K562 (cell line): ENCODE measurements at regions not wholly inside any gene's neighbourhood (a gene's known extent, or its start where the extent isn't known, plus 50 kb on each side); places are given as distances from the start of the nearest gene placed in this dataset.

Experiments used
- CBFB ChIP-seq: sonication (generic); formaldehyde crosslinking; IDR thresholded peaks from 2 replicates; pipeline ENCODE4 v1.4.0; 2020; ENCODE audit warnings: mild to moderate bottlenecking, missing genetic modification reagents
- CHD2 ChIP-seq: IDR thresholded peaks from 2 replicates; pipeline ENCODE4 v1.6.1; 2011; ENCODE audit warnings: low read depth, low read length
- E2F5 ChIP-seq: sonication (generic); formaldehyde crosslinking; IDR thresholded peaks from 2 replicates; pipeline ENCODE4 v1.8.0; 2022; ENCODE audit warnings: mild to moderate bottlenecking, missing genetic modification reagents
- HNRNPK ChIP-seq: fragments of 200-400 bp; formaldehyde crosslinking; IDR thresholded peaks from one replicate; pipeline ENCODE4 v1.6.1; 2018; ENCODE audit warnings: mild to moderate bottlenecking, low read depth, low read length; ENCODE audit not compliant: poor library complexity, severe bottlenecking
- KLF16 ChIP-seq: IDR thresholded peaks from 2 replicates; pipeline ENCODE4 v1.6.1; 2016; ENCODE audit warnings: antibody characterized with exemption
- NEUROD1 ChIP-seq: fragments of 150-350 bp; IDR thresholded peaks from 2 replicates; pipeline ENCODE4 v1.6.1; 2014; ENCODE audit warnings: borderline replicate concordance, low read length, low read depth; ENCODE audit not compliant: partially characterized antibody
- POLR2G ChIP-seq: fragments of 200-400 bp; formaldehyde crosslinking; IDR thresholded peaks from 2 replicates; pipeline ENCODE4 v1.6.1; 2017; ENCODE audit warnings: low read depth, mild to moderate bottlenecking, antibody characterized with exemption, low read length, moderate library complexity
- RAD21 ChIP-seq, 2 experiments: fragments of 250-450 bp in 1 of 2; fragments of 450-650 bp in 1 of 2; sonication (Bioruptor Pico) in 1 of 2; formaldehyde crosslinking in 1 of 2; IDR thresholded peaks in 1 of 2; conservative IDR thresholded peaks in 1 of 2; 2 replicates each; pipeline versions ENCODE4 v1.4.0 to v1.8.0; 2020 to 2022; ENCODE audit warnings: mild to moderate bottlenecking in 2 of 2, moderate library complexity in 1 of 2
- RCOR1 ChIP-seq, 2 experiments: IDR thresholded peaks; 2 replicates each; pipeline ENCODE4 v1.6.1; 2012; ENCODE audit warnings: low read depth in 2 of 2, low read length in 2 of 2, borderline replicate concordance in 1 of 2, improper control_type of control experiment in 1 of 2
- RREB1 ChIP-seq: fragments of 250-450 bp; sonication (Bioruptor Pico); IDR thresholded peaks from 2 replicates; pipeline ENCODE4 v1.4.0; 2020
- SAFB2 ChIP-seq: fragments of 200-400 bp; formaldehyde crosslinking; IDR thresholded peaks from 2 replicates; pipeline ENCODE4 v1.6.1; 2018; ENCODE audit warnings: borderline replicate concordance, low read length, low read depth, moderate library complexity; ENCODE audit not compliant: severe bottlenecking
- SP1 ChIP-seq: sonication (generic); formaldehyde crosslinking; IDR thresholded peaks from 2 replicates; pipeline ENCODE4 v1.8.1; 2022; ENCODE audit warnings: mild to moderate bottlenecking, missing genetic modification reagents
- TAF1 ChIP-seq: IDR thresholded peaks from 2 replicates; pipeline ENCODE4 v1.6.1; 2011; ENCODE audit warnings: mild to moderate bottlenecking, low read length, moderate library complexity; ENCODE audit not compliant: insufficient read depth, control insufficient read depth, severe bottlenecking; ENCODE audit errors: extremely low read depth
- ZNF830 ChIP-seq: fragments of 250-450 bp; sonication (Bioruptor Pico); IDR thresholded peaks from 2 replicates; pipeline ENCODE4 v1.5.0; 2021; ENCODE audit warnings: mild to moderate bottlenecking

- no peak for TF ChIP-seq TAF1
- TF ChIP-seq CBFB (CRISPR knock-in tag): no peak
- no peak for TF ChIP-seq RREB1 (CRISPR knock-in tag)
- TF ChIP-seq NEUROD1: no peak
- no peak for TF ChIP-seq RAD21 (CRISPR knock-in tag; conservative IDR thresholded peaks at IDR 0.05 in 1 of 2, IDR thresholded peaks at IDR 0.05 in 1 of 2)
- no peak for TF ChIP-seq HNRNPK
- no peak for TF ChIP-seq KLF16
- no peak for TF ChIP-seq SP1 (CRISPR knock-in tag)
- TF ChIP-seq E2F5: no peak
- no peak for TF ChIP-seq SAFB2
- TF ChIP-seq RCOR1 (IDR thresholded peaks at IDR 0.05; ENCODE audit: borderline replicate concordance in 1 of 2, low read depth in 2 of 2, low read length in 2 of 2): no peak
- TF ChIP-seq CHD2: no peak
- no peak for TF ChIP-seq POLR2G
- TF ChIP-seq ZNF830: no peak
Observed at GRCh38 chr9:36517131-36517530, 55.6 kb upstream of the MELK start.
